ENCODE measurements at regions not wholly inside any gene's neighbourhood (a gene's known extent, or its start where the extent isn't known, plus 50 kb on each side); places are given as distances from the start of the nearest gene placed in this dataset.
"Not testable (repeated sequence)": the region's sequence is repeated elsewhere in the genome, so short reads cannot be mapped to it uniquely, and the experiment has no call there.

DNA sequence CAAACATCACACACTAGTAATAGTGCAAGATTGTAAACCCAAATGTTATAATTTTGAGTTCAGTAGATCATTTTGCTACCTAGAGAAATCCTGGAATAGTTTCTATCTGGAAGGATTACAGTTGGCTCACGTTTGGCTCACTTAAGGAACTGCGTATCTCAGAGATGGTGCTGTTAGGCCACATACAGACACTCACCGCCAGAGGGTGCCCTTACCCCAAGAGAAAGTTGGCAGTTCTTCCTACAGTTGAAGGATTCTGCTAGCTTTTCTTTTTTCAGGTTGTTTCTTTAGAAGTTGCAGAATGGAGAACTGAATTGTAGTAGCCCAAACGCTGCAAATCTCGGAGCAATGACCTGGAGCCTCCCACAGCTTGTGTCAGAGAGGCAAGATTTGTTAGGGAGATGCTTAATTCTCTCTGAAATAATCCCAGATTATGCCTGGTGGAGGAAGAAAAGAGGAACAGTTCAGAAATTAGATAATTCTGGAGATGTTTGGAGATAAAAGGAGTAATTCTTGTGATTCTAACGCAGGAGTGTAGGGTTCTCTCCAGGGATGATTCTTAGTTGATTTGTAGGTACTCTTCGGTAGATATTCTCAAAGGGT, 87.9 kb upstream of the PAPPA2 start:
- Histone ChIP-seq H3K9ac (no peak overlapping the region), H3K36me3 (ENCODE audit: control insufficient read depth, insufficient read depth, low read length) (no peaks in the 10 kb centered on the region), H3K27me3 (ENCODE audit: control insufficient read depth, insufficient read depth, low read length) (no peaks in the 10 kb centered on the region), H3K4me1 (no peaks in the 10 kb centered on the region), H2AFZ (no peak overlapping the region), H3K79me2 (no peaks in the 10 kb centered on the region), H3K27ac (no peak overlapping the region), H3K9me3 (ENCODE audit: control insufficient read depth, low read length) (no peaks in the 10 kb centered on the region), H3K4me2 (ENCODE audit: low read length) (no peak overlapping the region), H3K4me3 (ENCODE audit: low read depth, low read length) (no peak overlapping the region)
- TF ChIP-seq, protein P1, sequence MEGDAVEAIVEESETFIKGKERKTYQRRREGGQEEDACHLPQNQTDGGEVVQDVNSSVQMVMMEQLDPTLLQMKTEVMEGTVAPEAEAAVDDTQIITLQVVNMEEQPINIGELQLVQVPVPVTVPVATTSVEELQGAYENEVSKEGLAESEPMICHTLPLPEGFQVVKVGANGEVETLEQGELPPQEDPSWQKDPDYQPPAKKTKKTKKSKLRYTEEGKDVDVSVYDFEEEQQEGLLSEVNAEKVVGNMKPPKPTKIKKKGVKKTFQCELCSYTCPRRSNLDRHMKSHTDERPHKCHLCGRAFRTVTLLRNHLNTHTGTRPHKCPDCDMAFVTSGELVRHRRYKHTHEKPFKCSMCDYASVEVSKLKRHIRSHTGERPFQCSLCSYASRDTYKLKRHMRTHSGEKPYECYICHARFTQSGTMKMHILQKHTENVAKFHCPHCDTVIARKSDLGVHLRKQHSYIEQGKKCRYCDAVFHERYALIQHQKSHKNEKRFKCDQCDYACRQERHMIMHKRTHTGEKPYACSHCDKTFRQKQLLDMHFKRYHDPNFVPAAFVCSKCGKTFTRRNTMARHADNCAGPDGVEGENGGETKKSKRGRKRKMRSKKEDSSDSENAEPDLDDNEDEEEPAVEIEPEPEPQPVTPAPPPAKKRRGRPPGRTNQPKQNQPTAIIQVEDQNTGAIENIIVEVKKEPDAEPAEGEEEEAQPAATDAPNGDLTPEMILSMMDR (IDR thresholded peaks at IDR 0.05) = peak; percentile 58

DNA sequence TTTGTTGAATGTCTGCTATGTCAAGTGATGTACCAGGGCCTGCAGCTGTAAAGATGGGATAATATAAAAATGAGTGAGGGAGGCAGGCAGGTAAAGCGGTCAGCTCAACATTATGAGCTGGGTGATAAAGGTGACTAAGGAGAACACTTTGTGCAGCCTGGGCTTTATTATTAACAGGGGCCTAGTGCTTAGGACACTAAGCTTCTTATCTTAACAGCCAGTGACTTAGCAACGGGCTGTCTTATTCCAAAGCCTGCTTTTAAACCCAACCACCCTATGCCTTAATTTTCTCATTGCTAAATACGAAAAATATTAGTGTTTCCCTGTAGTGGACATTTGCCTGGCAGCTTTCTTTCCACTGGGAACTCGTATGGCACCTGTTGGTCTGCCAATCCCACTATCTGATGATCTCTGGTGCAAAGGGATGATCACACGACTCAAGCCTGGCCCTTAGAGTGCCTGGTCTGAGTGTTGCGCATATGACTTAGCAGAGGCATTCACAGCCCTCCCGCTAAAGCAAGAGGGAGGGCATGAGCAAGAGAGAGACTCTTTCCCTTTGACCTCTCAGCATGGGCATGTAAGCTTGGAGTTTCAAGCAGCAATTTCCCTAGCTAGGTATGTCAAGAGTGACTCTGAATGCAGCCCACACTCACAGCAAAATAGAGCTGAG, 98.6 kb upstream of the PAPPA2 start:
- no peak overlapping the region for H3K4me2 ChIP-seq (ENCODE audit: low read length)
- no peaks in the 10 kb centered on the region for H3K36me3 ChIP-seq (ENCODE audit: control insufficient read depth, insufficient read depth, low read length)
- TF ChIP-seq, protein P1 (IDR thresholded peaks at IDR 0.05) = no peak
- H3K9me3 ChIP-seq (ENCODE audit: control insufficient read depth, low read length) = no peaks in the 10 kb centered on the region
- H3K4me3 ChIP-seq (ENCODE audit: low read depth, low read length) = no peak overlapping the region
- no peaks in the 10 kb centered on the region for H3K4me1 ChIP-seq
- no peak overlapping the region for H3K9ac ChIP-seq
- no peaks in the 10 kb centered on the region for H3K79me2 ChIP-seq
- H3K27ac ChIP-seq = no peak overlapping the region
- H2AFZ ChIP-seq = no peak overlapping the region
- no peaks in the 10 kb centered on the region for H3K27me3 ChIP-seq (ENCODE audit: control insufficient read depth, insufficient read depth, low read length)

DNA sequence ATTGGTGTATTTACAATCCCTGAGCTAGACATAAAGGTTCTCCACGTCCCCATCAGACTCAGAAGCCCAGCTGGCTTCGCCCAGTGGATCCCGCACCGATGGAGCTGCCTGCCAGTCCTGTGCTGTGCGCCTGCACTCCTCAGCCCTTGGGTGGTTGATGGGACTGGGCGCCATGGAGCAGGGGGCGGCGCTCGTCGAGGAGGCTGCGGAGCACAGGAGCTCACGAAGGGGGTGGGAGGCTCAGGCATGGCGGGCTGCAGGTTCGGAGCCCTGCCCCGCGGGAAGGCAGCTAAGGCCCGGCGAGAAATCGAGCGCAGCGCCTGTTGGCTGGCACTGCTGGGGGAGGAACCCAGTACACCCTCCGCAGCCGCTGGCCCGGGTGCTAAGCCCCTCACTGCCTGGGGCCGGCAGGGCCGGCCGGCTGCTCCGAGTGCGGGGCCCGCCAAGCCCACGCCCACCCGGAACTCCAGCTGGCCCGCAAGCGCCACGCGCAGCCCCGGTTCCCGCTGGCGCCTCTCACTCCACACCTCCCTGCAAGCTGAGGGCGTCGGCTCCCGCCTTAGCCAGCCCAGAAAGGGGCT, 113.8 kb upstream of the PAPPA2 start:
- not testable (repeated sequence) for H3K9ac ChIP-seq; H3K4me2 ChIP-seq (ENCODE audit: low read length); H3K27me3 ChIP-seq (ENCODE audit: control insufficient read depth, insufficient read depth, low read length); H2AFZ ChIP-seq; H3K4me3 ChIP-seq (ENCODE audit: low read depth, low read length); H3K4me1 ChIP-seq; H3K9me3 ChIP-seq (ENCODE audit: control insufficient read depth, low read length); H3K79me2 ChIP-seq; H3K27ac ChIP-seq; H3K36me3 ChIP-seq (ENCODE audit: control insufficient read depth, insufficient read depth, low read length)

DNA sequence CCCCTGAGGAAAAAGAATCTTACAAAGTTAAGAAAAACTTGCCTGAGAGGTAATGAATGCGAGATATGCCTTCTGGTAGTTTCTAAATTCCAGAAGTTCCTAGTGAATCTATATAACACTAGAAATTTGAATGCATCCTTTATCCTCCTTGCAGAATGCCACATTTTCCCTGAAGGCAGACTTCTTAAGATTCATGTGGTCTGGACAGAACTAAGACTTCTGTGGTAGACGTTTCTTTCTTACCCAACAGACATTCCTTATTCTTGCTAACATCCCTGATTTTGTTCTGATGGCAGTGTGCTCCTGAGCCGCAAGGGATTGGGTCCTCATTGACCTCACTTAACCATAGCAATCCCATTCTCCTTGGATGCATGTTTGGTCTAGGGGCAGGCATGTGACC, 121.3 kb upstream of the PAPPA2 start:
- no peak overlapping the region for H2AFZ ChIP-seq
- TF ChIP-seq, protein P1 (IDR thresholded peaks at IDR 0.05) = no peak
- H3K4me3 ChIP-seq (ENCODE audit: low read depth, low read length) = no peak overlapping the region
- H3K27me3 ChIP-seq (ENCODE audit: control insufficient read depth, insufficient read depth, low read length) = no peaks in the 10 kb centered on the region
- H3K79me2 ChIP-seq = no peaks in the 10 kb centered on the region
- no peaks in the 10 kb centered on the region for H3K36me3 ChIP-seq (ENCODE audit: control insufficient read depth, insufficient read depth, low read length)
- no peak overlapping the region for H3K4me2 ChIP-seq (ENCODE audit: low read length)
- no peaks in the 10 kb centered on the region for H3K4me1 ChIP-seq
- H3K9me3 ChIP-seq (ENCODE audit: control insufficient read depth, low read length) = no peaks in the 10 kb centered on the region
- no peak overlapping the region for H3K27ac ChIP-seq
- H3K9ac ChIP-seq = no peak overlapping the region

DNA sequence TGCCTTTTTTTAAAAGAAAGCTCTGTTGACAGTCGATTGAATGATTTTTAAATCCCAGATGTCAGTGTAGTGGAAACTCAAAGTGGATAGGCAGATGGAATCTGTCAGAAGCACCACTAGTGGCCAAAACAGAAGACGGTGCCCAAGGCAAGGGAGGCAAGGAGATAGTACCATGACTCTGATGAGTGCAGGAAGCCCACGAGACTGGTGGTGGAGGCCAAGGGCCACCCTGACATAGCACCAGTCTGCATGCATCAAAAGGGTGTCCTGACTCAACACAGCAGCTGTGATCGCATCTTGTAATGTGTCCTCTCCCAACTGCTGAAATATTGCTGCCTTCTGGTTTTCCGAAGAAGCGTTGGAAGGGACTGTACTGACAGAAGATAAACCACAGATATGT, 124.1 kb upstream of the PAPPA2 start:
- no peaks in the 10 kb centered on the region for H3K4me1 ChIP-seq
- TF ChIP-seq, protein P1 (IDR thresholded peaks at IDR 0.05) = no peak
- no peak overlapping the region for H3K4me2 ChIP-seq (ENCODE audit: low read length)
- H3K9me3 ChIP-seq (ENCODE audit: control insufficient read depth, low read length) = no peaks in the 10 kb centered on the region
- H2AFZ ChIP-seq = no peak overlapping the region
- no peak overlapping the region for H3K4me3 ChIP-seq (ENCODE audit: low read depth, low read length)
- no peak overlapping the region for H3K9ac ChIP-seq
- no peaks in the 10 kb centered on the region for H3K36me3 ChIP-seq (ENCODE audit: control insufficient read depth, insufficient read depth, low read length)
- no peaks in the 10 kb centered on the region for H3K27me3 ChIP-seq (ENCODE audit: control insufficient read depth, insufficient read depth, low read length)
- no peaks in the 10 kb centered on the region for H3K79me2 ChIP-seq
- H3K27ac ChIP-seq = no peak overlapping the region
